ENCODE measurements at regions not wholly inside any gene's neighbourhood (a gene's known extent, or its start where the extent isn't known, plus 50 kb on each side); places are given as distances from the start of the nearest gene placed in this dataset.
"Not testable (repeated sequence)": the region's sequence is repeated elsewhere in the genome, so short reads cannot be mapped to it uniquely, and the experiment has no call there.

- peaks cover 6% of the 10 kb centered on the region for H3K9me3 Mint-ChIP-seq
- H3K4me1 Mint-ChIP-seq: no peaks in the 10 kb centered on the region
- H3K27me3 Mint-ChIP-seq (ENCODE audit: low read depth): no peaks in the 10 kb centered on the region
- H3K4me3 Mint-ChIP-seq: no peak overlapping the region
- H3K36me3 Mint-ChIP-seq (ENCODE audit: low read depth): peaks cover 5% of the 10 kb centered on the region
- H3K27ac Mint-ChIP-seq (ENCODE audit: unreplicated experiment): no peak overlapping the region
- DNase-seq (ENCODE audit: low read depth, low spot score): no peak
- TF ChIP-seq CTCF (conservative IDR thresholded peaks at IDR 0.05): no peak
Observed at GRCh38 chr6:140201787-140202458, 827.5 kb upstream of the CITED2 start.

GRCh38 chr6:140193269-140193668, 818.8 kb upstream of the CITED2 start:
- Mint-ChIP-seq H3K27me3 (ENCODE audit: low read depth) (no peaks in the 10 kb centered on the region), H3K27ac (ENCODE audit: unreplicated experiment) (no peak overlapping the region), H3K4me1 (no peaks in the 10 kb centered on the region)

GRCh38 chr6:140192018-140192417, 817.6 kb upstream of the CITED2 start:
- TF ChIP-seq CTCF (conservative IDR thresholded peaks at IDR 0.05): no peak
- Mint-ChIP-seq H3K27ac (ENCODE audit: unreplicated experiment) (no peak overlapping the region), H3K36me3 (ENCODE audit: low read depth) (peaks cover 37% of the 10 kb centered on the region), H3K4me1 (no peaks in the 10 kb centered on the region), H3K9me3 (peaks cover 29% of the 10 kb centered on the region), H3K27me3 (ENCODE audit: low read depth) (no peaks in the 10 kb centered on the region), H3K4me3 (no peak overlapping the region)
- DNase-seq (ENCODE audit: low read depth, low spot score): no peak

More at GRCh38 chr6:140193269-140193668, 818.8 kb upstream of the CITED2 start:
- no peak for DNase-seq (ENCODE audit: low read depth, low spot score)
- Mint-ChIP-seq H3K9me3 (peaks cover 21% of the 10 kb centered on the region), H3K36me3 (ENCODE audit: low read depth) (peaks cover 30% of the 10 kb centered on the region), H3K4me3 (no peak overlapping the region)
- TF ChIP-seq CTCF (conservative IDR thresholded peaks at IDR 0.05): no peak

GRCh38 chr6:140189263-140189662, 814.8 kb upstream of the CITED2 start:
- H3K9me3 Mint-ChIP-seq: peaks cover 31% of the 10 kb centered on the region
- H3K36me3 Mint-ChIP-seq (ENCODE audit: low read depth): peaks cover 36% of the 10 kb centered on the region
- H3K4me3 Mint-ChIP-seq; DNase-seq (ENCODE audit: low read depth, low spot score); H3K4me1 Mint-ChIP-seq; H3K27me3 Mint-ChIP-seq (ENCODE audit: low read depth); H3K27ac Mint-ChIP-seq (ENCODE audit: unreplicated experiment): not testable (repeated sequence)

- no peaks in the 10 kb centered on the region for H3K27me3 Mint-ChIP-seq (ENCODE audit: low read depth)
- H3K9me3 Mint-ChIP-seq: peaks cover 26% of the 10 kb centered on the region
- DNase-seq (ENCODE audit: low read depth, low spot score): no peak
- H3K27ac Mint-ChIP-seq (ENCODE audit: unreplicated experiment): no peak overlapping the region
- peaks cover 3% of the 10 kb centered on the region for H3K4me1 Mint-ChIP-seq
- no peak for TF ChIP-seq CTCF (conservative IDR thresholded peaks at IDR 0.05)
- H3K4me3 Mint-ChIP-seq: no peak overlapping the region
- peaks cover 31% of the 10 kb centered on the region for H3K36me3 Mint-ChIP-seq (ENCODE audit: low read depth)
Observed at GRCh38 chr6:140185991-140186390, 811.5 kb upstream of the CITED2 start.

- DNase-seq (ENCODE audit: low read depth, low spot score): no peak
- Mint-ChIP-seq H3K4me1 (peaks cover 6% of the 10 kb centered on the region), H3K27ac (ENCODE audit: unreplicated experiment) (no peak overlapping the region), H3K36me3 (ENCODE audit: low read depth) (peaks cover 21% of the 10 kb centered on the region), H3K27me3 (ENCODE audit: low read depth) (no peaks in the 10 kb centered on the region), H3K9me3 (peaks cover 24% of the 10 kb centered on the region), H3K4me3 (no peak overlapping the region)
- TF ChIP-seq CTCF (conservative IDR thresholded peaks at IDR 0.05): no peak
Observed at GRCh38 chr6:140183881-140184280, 809.4 kb upstream of the CITED2 start.

All from neural crest cell (in vitro differentiated cells).